HCT116 (cell line): ENCODE measurements at regions not wholly inside any gene's neighbourhood (a gene's known extent, or its start where the extent isn't known, plus 50 kb on each side); places are given as distances from the start of the nearest gene placed in this dataset.

Source experiments
- ATAC-seq: fragments of 200-7000 bp; cut with Tn5 transposase; 2 replicates; pipeline ENCODE4 v1.9.1; 2020; ENCODE audit warnings: mild to moderate bottlenecking, moderate library complexity
- BruUV-seq: library from RNA; stranded (reverse); fragments of 400-500 nt; replicated peaks from 2 replicates; lab custom pipeline; 2021; lab: Mats Ljungman, UMichigan
- CTCF ChIA-PET: fragments of 300-600 bp; sonication (Branson Sonifier 250); formaldehyde crosslinking; loops from one replicate; lab custom pipeline; 2021; ENCODE audit warnings: antibody characterized with exemption; lab: Charles Lee
- POLR2A ChIA-PET: fragments of 300-600, 350-600 bp; sonication (Branson Sonifier 250); formaldehyde crosslinking; loops from one replicate; lab custom pipeline; 2021; ENCODE audit warnings: antibody characterized with exemption; lab: Charles Lee
- RAD21 ChIA-PET, 2 experiments: fragments of 300-600 bp; sonication (Branson Sonifier 250); formaldehyde crosslinking; loops; one replicate each; lab custom pipeline; 2023; ENCODE audit warnings: low total read pairs in 2 of 2; ENCODE audit not compliant: uncharacterized antibody in 2 of 2, unreplicated experiment in 2 of 2, low non-redundant PET in 1 of 2; lab: Charles Lee
- DNase-seq: peaks from one replicate; pipeline ENCODE4 v3.0.0-alpha.2; 2010; ENCODE audit warnings: low read depth, low spot score
- H2AFZ ChIP-seq: fragments of 200-600 bp; shearing (Covaris generic), sonication (generic); 2 replicates; pipeline ENCODE4 v1.6.1; 2017; ENCODE audit warnings: low read depth, mixed run types, mixed read lengths, antibody characterized with exemption, low read length; ENCODE audit not compliant: poor library complexity, severe bottlenecking
- H3K27ac ChIP-seq: 2 replicates; pipeline ENCODE4 v1.5.1; 2012; ENCODE audit warnings: low read depth, low read length
- H3K27me3 ChIP-seq: fragments of 200-600 bp; sonication (generic); 2 replicates; pipeline ENCODE4 v1.6.1; 2016; ENCODE audit warnings: mixed run types, low read length, mixed read lengths; ENCODE audit not compliant: insufficient read depth
- H3K36me3 ChIP-seq, 2 experiments: fragments of 200-500 bp in 1 of 2; fragments of 200-600 bp in 1 of 2; sonication (Bioruptor generic) in 1 of 2; sonication (generic) in 1 of 2; 2 replicates each; pipeline versions ENCODE4 v1.5.1 to v1.6.1; 2014 to 2016; ENCODE audit warnings: low read length in 2 of 2, inconsistent platforms in 1 of 2, mixed read lengths in 1 of 2, mixed run types in 1 of 2; ENCODE audit not compliant: insufficient read depth in 2 of 2, control insufficient read depth in 1 of 2
- H3K4me1 ChIP-seq, 2 experiments: fragments of 200-600 bp in 1 of 2; sonication (generic) in 1 of 2; 2 replicates each; pipeline versions ENCODE4 v1.5.1 to v1.6.1; 2012 to 2017; ENCODE audit warnings: low read length in 2 of 2, inconsistent platforms in 1 of 2, mild to moderate bottlenecking in 1 of 2, mixed read lengths in 1 of 2, mixed run types in 1 of 2, moderate library complexity in 1 of 2; ENCODE audit not compliant: insufficient read depth in 2 of 2, control insufficient read depth in 1 of 2
- H3K4me2 ChIP-seq: fragments of 200-600 bp; sonication (generic); 2 replicates; pipeline ENCODE4 v1.6.1; 2017; ENCODE audit warnings: mixed run types, low read length, mixed read lengths
- H3K4me3 ChIP-seq, 2 experiments: fragments of 200-600 bp in 1 of 2; sonication (generic) in 1 of 2; replicated peaks in 1 of 2; 2 replicates each; pipeline ENCODE4 v1.5.1; 2011 to 2016; ENCODE audit warnings: low read length in 2 of 2, control low read depth in 1 of 2, low read depth in 1 of 2, mild to moderate bottlenecking in 1 of 2, mixed read lengths in 1 of 2, mixed run types in 1 of 2
- H3K79me2 ChIP-seq: fragments of 200-600 bp; sonication (generic); 2 replicates; pipeline ENCODE4 v1.6.1; 2017; ENCODE audit warnings: mild to moderate bottlenecking, mixed run types, low read length, moderate library complexity, mixed read lengths; ENCODE audit not compliant: insufficient read depth
- H3K9ac ChIP-seq: fragments of 200-600 bp; sonication (generic); 2 replicates; pipeline ENCODE4 v1.6.1; 2016; ENCODE audit warnings: low read length, mixed read lengths
- H3K9me2 ChIP-seq: fragments of 200-600 bp; sonication (generic), shearing (Covaris generic); 2 replicates; pipeline ENCODE4 v1.6.1; 2017; ENCODE audit warnings: mixed run types, mild to moderate bottlenecking, moderate library complexity; ENCODE audit not compliant: insufficient read depth
- H3K9me3 ChIP-seq, 2 experiments: fragments of 200-500 bp in 1 of 2; fragments of 200-600 bp in 1 of 2; sonication (Bioruptor generic) in 1 of 2; sonication (generic) in 1 of 2; 2 replicates each; pipeline ENCODE4 v1.6.1; 2014 to 2017; ENCODE audit warnings: low read length in 2 of 2, mixed read lengths in 2 of 2, inconsistent platforms in 1 of 2, low read depth in 1 of 2, mild to moderate bottlenecking in 1 of 2, mixed run types in 1 of 2, moderate library complexity in 1 of 2; ENCODE audit not compliant: control insufficient read depth in 1 of 2, insufficient read depth in 1 of 2
- H4K20me1 ChIP-seq: fragments of 200-600 bp; sonication (generic), shearing (Covaris generic); 2 replicates; pipeline ENCODE4 v1.6.1; 2017; ENCODE audit warnings: mixed run types, mild to moderate bottlenecking, moderate library complexity; ENCODE audit not compliant: insufficient read depth
- CBX3 ChIP-seq: IDR thresholded peaks from 2 replicates; pipeline ENCODE4 v1.6.1; 2012; ENCODE audit warnings: low read depth
- EZH2phosphoT487 ChIP-seq: fragments of 200-600 bp; IDR thresholded peaks from 2 replicates; pipeline ENCODE4 v1.6.1; 2018; ENCODE audit warnings: antibody characterized with exemption, borderline replicate concordance
- FOSL1 ChIP-seq: IDR thresholded peaks from 2 replicates; pipeline ENCODE4 v1.6.1; 2012; ENCODE audit warnings: low read depth
- JUND ChIP-seq: IDR thresholded peaks from 2 replicates; pipeline ENCODE4 v1.6.1; 2012
- POLR2A ChIP-seq: IDR thresholded peaks from 2 replicates; pipeline ENCODE4 v1.7.0; 2011; ENCODE audit warnings: borderline replicate concordance; ENCODE audit not compliant: insufficient read depth, insufficient read length; ENCODE audit errors: extremely low read depth
- POLR2AphosphoS5 ChIP-seq: IDR thresholded peaks from 2 replicates; pipeline ENCODE4 v1.6.1; 2011; ENCODE audit warnings: mild to moderate bottlenecking, low read depth, low read length, moderate library complexity
- RAD21 ChIP-seq: IDR thresholded peaks from 2 replicates; pipeline ENCODE4 v1.6.1; 2012; ENCODE audit warnings: low read depth, mild to moderate bottlenecking
- SIN3A ChIP-seq: IDR thresholded peaks from 2 replicates; pipeline ENCODE4 v1.6.1; 2012; ENCODE audit warnings: low read depth
- SP1 ChIP-seq: IDR thresholded peaks from 2 replicates; pipeline ENCODE4 v1.6.1; 2012; ENCODE audit warnings: low read depth
- SRF ChIP-seq: IDR thresholded peaks from 2 replicates; pipeline ENCODE4 v1.6.1; 2012; ENCODE audit warnings: low read depth
- TCF7L2 ChIP-seq: IDR thresholded peaks from 2 replicates; pipeline ENCODE4 v1.7.0; 2011; ENCODE audit warnings: borderline replicate concordance, inconsistent platforms; ENCODE audit not compliant: insufficient read depth, insufficient read length; ENCODE audit errors: extremely low read depth
- YY1 ChIP-seq: IDR thresholded peaks from 2 replicates; pipeline ENCODE4 v1.6.1; 2011; ENCODE audit warnings: low read length, low read depth, moderate library complexity, mild to moderate bottlenecking; ENCODE audit not compliant: insufficient replicate concordance; ENCODE audit errors: extremely low read depth
- ZFX ChIP-seq: fragments of 450-650 bp; IDR thresholded peaks from 2 replicates; pipeline ENCODE4 v1.6.1; 2017
- ZNF274 ChIP-seq: fragments of 200-500 bp; sonication (Bioruptor generic); IDR thresholded peaks from 2 replicates; pipeline ENCODE4 v1.6.1; 2014; ENCODE audit warnings: mild to moderate bottlenecking, low read depth, low read length, inconsistent platforms
- intact Hi-C: fragments of 100-400 bp; cut with micrococcal nuclease; formaldehyde crosslinking; loops from 2 replicates; pipeline ENCODE4 v1.10.0; 2022
- TF ChIP-seq, protein P1 (sequence below): IDR thresholded peaks from 2 replicates; pipeline ENCODE4 v1.6.1; 2012
- TF ChIP-seq, protein P2 (sequence below): IDR thresholded peaks from 2 replicates; pipeline ENCODE4 v1.6.1; 2011; ENCODE audit warnings: mild to moderate bottlenecking, low read length, moderate library complexity; ENCODE audit not compliant: insufficient replicate concordance; ENCODE audit errors: extremely low read depth
- TF ChIP-seq, protein P3 (sequence below), 3 experiments: fragments of 200-600 bp in 1 of 3; sonication (generic) in 1 of 3; IDR thresholded peaks in 2 of 3; conservative IDR thresholded peaks in 1 of 3; 2 replicates each; pipeline ENCODE4 v1.5.1; 2012 to 2017; ENCODE audit warnings: low read depth in 2 of 3, low read length in 2 of 3, antibody characterized with exemption in 1 of 3, borderline replicate concordance in 1 of 3, control low read depth in 1 of 3, mild to moderate bottlenecking in 1 of 3, mixed read lengths in 1 of 3, mixed run types in 1 of 3, moderate library complexity in 1 of 3; ENCODE audit not compliant: insufficient read depth in 1 of 3

DNA sequence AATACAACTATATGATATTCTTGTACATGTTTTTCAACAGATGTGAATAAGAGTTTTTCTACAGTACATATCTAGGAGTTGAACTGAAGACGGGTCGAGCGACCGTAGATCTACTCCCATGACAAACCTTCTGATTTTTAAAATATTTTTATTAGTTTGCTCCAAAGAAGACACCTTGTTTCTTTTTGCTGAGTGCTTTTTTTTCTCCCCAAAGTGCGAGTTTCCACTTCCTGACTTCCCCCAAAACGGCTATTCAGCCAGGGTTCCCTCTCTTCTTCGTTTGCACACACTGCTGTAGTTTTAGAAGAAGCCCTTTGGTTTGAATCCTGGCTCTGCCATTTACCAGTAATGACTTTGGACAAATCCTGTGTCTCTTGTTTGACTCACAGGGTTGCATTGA, 241.7 kb upstream of the MAF start:
- RAD21 ChIA-PET: no interaction called here
- no TSS peak for BruUV-seq
- H4K20me1 ChIP-seq: no peaks in the 10 kb centered on the region
- no peak overlapping the region for H3K4me2 ChIP-seq
- no peak overlapping the region for H3K9ac ChIP-seq
- intact Hi-C loops: no loop called here
- no peak for TF ChIP-seq POLR2A
- TF ChIP-seq SIN3A: no peak
- no peak for TF ChIP-seq CBX3
- no peak for TF ChIP-seq RAD21
- no peak for TF ChIP-seq FOSL1
- no peak for TF ChIP-seq EZH2phosphoT487
- no peak for TF ChIP-seq SRF
- TF ChIP-seq, protein P1, sequence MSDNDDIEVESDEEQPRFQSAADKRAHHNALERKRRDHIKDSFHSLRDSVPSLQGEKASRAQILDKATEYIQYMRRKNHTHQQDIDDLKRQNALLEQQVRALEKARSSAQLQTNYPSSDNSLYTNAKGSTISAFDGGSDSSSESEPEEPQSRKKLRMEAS: no peak
- no peak for TF ChIP-seq YY1
- TF ChIP-seq ZNF274: no peak
- TF ChIP-seq TCF7L2: no peak
- TF ChIP-seq, protein P2, sequence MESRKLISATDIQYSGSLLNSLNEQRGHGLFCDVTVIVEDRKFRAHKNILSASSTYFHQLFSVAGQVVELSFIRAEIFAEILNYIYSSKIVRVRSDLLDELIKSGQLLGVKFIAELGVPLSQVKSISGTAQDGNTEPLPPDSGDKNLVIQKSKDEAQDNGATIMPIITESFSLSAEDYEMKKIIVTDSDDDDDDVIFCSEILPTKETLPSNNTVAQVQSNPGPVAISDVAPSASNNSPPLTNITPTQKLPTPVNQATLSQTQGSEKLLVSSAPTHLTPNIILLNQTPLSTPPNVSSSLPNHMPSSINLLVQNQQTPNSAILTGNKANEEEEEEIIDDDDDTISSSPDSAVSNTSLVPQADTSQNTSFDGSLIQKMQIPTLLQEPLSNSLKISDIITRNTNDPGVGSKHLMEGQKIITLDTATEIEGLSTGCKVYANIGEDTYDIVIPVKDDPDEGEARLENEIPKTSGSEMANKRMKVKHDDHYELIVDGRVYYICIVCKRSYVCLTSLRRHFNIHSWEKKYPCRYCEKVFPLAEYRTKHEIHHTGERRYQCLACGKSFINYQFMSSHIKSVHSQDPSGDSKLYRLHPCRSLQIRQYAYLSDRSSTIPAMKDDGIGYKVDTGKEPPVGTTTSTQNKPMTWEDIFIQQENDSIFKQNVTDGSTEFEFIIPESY: no peak
- no peak for TF ChIP-seq JUND
- no peak for TF ChIP-seq POLR2AphosphoS5
- no peak for TF ChIP-seq SP1
- TF ChIP-seq ZFX: no peak
- TF ChIP-seq, protein P3, sequence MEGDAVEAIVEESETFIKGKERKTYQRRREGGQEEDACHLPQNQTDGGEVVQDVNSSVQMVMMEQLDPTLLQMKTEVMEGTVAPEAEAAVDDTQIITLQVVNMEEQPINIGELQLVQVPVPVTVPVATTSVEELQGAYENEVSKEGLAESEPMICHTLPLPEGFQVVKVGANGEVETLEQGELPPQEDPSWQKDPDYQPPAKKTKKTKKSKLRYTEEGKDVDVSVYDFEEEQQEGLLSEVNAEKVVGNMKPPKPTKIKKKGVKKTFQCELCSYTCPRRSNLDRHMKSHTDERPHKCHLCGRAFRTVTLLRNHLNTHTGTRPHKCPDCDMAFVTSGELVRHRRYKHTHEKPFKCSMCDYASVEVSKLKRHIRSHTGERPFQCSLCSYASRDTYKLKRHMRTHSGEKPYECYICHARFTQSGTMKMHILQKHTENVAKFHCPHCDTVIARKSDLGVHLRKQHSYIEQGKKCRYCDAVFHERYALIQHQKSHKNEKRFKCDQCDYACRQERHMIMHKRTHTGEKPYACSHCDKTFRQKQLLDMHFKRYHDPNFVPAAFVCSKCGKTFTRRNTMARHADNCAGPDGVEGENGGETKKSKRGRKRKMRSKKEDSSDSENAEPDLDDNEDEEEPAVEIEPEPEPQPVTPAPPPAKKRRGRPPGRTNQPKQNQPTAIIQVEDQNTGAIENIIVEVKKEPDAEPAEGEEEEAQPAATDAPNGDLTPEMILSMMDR (IDR thresholded peaks at IDR 0.05 in 2 of 3, conservative IDR thresholded peaks at IDR 0.05 in 1 of 3; ENCODE audit: borderline replicate concordance in 1 of 3, insufficient read depth in 1 of 3, low read depth in 2 of 3, low read length in 2 of 3): no peak
- H3K9me2 ChIP-seq: no peaks in the 10 kb centered on the region
- POLR2A ChIA-PET: no interaction called here
- no peak overlapping the region for H3K4me3 ChIP-seq
- no peak overlapping the region for H2AFZ ChIP-seq
- no peak for DNase-seq
- CTCF ChIA-PET: no interaction called here
- H3K79me2 ChIP-seq: no peaks in the 10 kb centered on the region
- H3K4me1 ChIP-seq: no peaks in the 10 kb centered on the region
- no peak for ATAC-seq
- no peaks in the 10 kb centered on the region for H3K27me3 ChIP-seq
- no peak overlapping the region for H3K27ac ChIP-seq
- H3K9me3 ChIP-seq: peaks cover 24 to 52% of the 10 kb centered on the region in 2 experiments; a peak in 2 of 4 replicates
- H3K36me3 ChIP-seq: no peaks in the 10 kb centered on the region
